MM.1S (cell line): ENCODE measurements at regions not wholly inside any gene's neighbourhood (a gene's known extent, or its start where the extent isn't known, plus 50 kb on each side); places are given as distances from the start of the nearest gene placed in this dataset.

ENCODE experiments used
- DNase-seq: peaks from one replicate; pipeline ENCODE4 v3.0.0-alpha.2; 2015
- H2AFZ ChIP-seq: fragments of 300-600 bp; sonication (generic); 2 replicates; pipeline ENCODE4 v1.6.0; 2016; ENCODE audit warnings: antibody characterized with exemption, low read length
- H3F3A ChIP-seq: fragments of 300-600 bp; sonication (generic); 2 replicates; pipeline ENCODE4 v1.6.1; 2016; ENCODE audit warnings: mild to moderate bottlenecking, antibody characterized with exemption, low read length, moderate library complexity, mixed read lengths; ENCODE audit not compliant: insufficient read depth
- H3K27ac ChIP-seq: fragments of 300-600 bp; sonication (generic); 2 replicates; pipeline ENCODE4 v1.5.1; 2016; ENCODE audit warnings: mild to moderate bottlenecking, low read length
- H3K27me3 ChIP-seq: fragments of 300-600 bp; sonication (generic); replicated peaks from 2 replicates; pipeline ENCODE4 v1.6.0; 2016; ENCODE audit warnings: low read length; ENCODE audit not compliant: insufficient read depth
- H3K36me3 ChIP-seq: fragments of 300-600 bp; sonication (generic); replicated peaks from 2 replicates; pipeline ENCODE4 v1.6.1; 2016; ENCODE audit warnings: mild to moderate bottlenecking, low read length, mixed read lengths; ENCODE audit not compliant: insufficient read depth
- H3K4me1 ChIP-seq: fragments of 300-600 bp; sonication (generic); 2 replicates; pipeline ENCODE4 v1.6.1; 2016; ENCODE audit warnings: low read length, mixed read lengths
- H3K4me2 ChIP-seq: fragments of 300-600 bp; sonication (generic); 2 replicates; pipeline ENCODE4 v1.6.0; 2016; ENCODE audit warnings: low read depth, low read length
- H3K4me3 ChIP-seq: fragments of 300-600 bp; sonication (generic); 2 replicates; pipeline ENCODE4 v1.5.1; 2016; ENCODE audit warnings: low read length, mixed read lengths
- H3K79me2 ChIP-seq: fragments of 300-600 bp; sonication (generic); 2 replicates; pipeline ENCODE4 v1.6.1; 2016; ENCODE audit warnings: mixed run types, low read length, mixed read lengths
- H3K9ac ChIP-seq: fragments of 300-600 bp; sonication (generic); 2 replicates; pipeline ENCODE4 v1.6.1; 2016; ENCODE audit warnings: low read length, mixed read lengths
- H3K9me2 ChIP-seq: fragments of 300-600 bp; sonication (generic); replicated peaks from 2 replicates; pipeline ENCODE4 v1.6.1; 2016; ENCODE audit warnings: mild to moderate bottlenecking, low read length, mixed read lengths; ENCODE audit not compliant: insufficient read depth
- H3K9me3 ChIP-seq: fragments of 300-600 bp; sonication (generic); replicated peaks from 2 replicates; pipeline ENCODE4 v1.6.1; 2016; ENCODE audit warnings: mild to moderate bottlenecking, low read length, mixed read lengths; ENCODE audit not compliant: insufficient read depth
- H4K20me1 ChIP-seq: fragments of 300-600 bp; sonication (generic); 2 replicates; pipeline ENCODE4 v1.6.1; 2016; ENCODE audit warnings: mild to moderate bottlenecking, low read length, moderate library complexity, mixed read lengths; ENCODE audit not compliant: insufficient read depth
- CTCF ChIP-seq: fragments of 300-600 bp; sonication (generic); IDR thresholded peaks from 2 replicates; pipeline ENCODE4 v1.5.1; 2016; ENCODE audit warnings: antibody characterized with exemption, low read length, mixed read lengths
- EZH2 ChIP-seq: fragments of 300-600 bp; sonication (generic); optimal IDR thresholded peaks from 2 replicates; pipeline ENCODE3; 2017; ENCODE audit warnings: low read depth, mild to moderate bottlenecking, antibody characterized with exemption, low read length, mixed read lengths
- EZH2phosphoT487 ChIP-seq: fragments of 300-600 bp; sonication (generic); IDR thresholded peaks from 2 replicates; pipeline ENCODE4 v1.6.1; 2018; ENCODE audit warnings: antibody characterized with exemption, low read length

- no peak overlapping the region for H3K4me3 ChIP-seq
- no peak for DNase-seq
- H3K9me3 ChIP-seq, result no peaks in the 10 kb centered on the region
- H3K27ac ChIP-seq, result no peak overlapping the region
- no peak overlapping the region for H2AFZ ChIP-seq
- H3K27me3 ChIP-seq, result no peaks in the 10 kb centered on the region
- H3K4me2 ChIP-seq, result no peak overlapping the region
- H3K4me1 ChIP-seq, result no peaks in the 10 kb centered on the region
- H3K9me2 ChIP-seq, result no peaks in the 10 kb centered on the region
- no peaks in the 10 kb centered on the region for H3K79me2 ChIP-seq
- H3K9ac ChIP-seq, result no peak overlapping the region
- H3F3A ChIP-seq, result no peaks in the 10 kb centered on the region
- no peaks in the 10 kb centered on the region for H3K36me3 ChIP-seq
- TF ChIP-seq EZH2, result no peak
- no peak for TF ChIP-seq CTCF
- TF ChIP-seq EZH2phosphoT487, result no peak
- H4K20me1 ChIP-seq, result no peaks in the 10 kb centered on the region
These were observed 145.2 kb downstream of the HERPUD2 start for GRCh38 chr7:35549781-35550180.

- Histone ChIP-seq H3K4me3 (no peak overlapping the region), H3K9ac (no peak overlapping the region), H4K20me1 (no peaks in the 10 kb centered on the region), H3K27me3 (no peaks in the 10 kb centered on the region), H3K9me3 (no peaks in the 10 kb centered on the region), H3K9me2 (no peaks in the 10 kb centered on the region), H3K79me2 (no peaks in the 10 kb centered on the region), H3K27ac (no peak overlapping the region), H3K4me2 (no peak overlapping the region), H3K36me3 (no peaks in the 10 kb centered on the region), H2AFZ (no peak overlapping the region), H3F3A (no peaks in the 10 kb centered on the region), H3K4me1 (no peaks in the 10 kb centered on the region)
- TF ChIP-seq EZH2 (no peak), CTCF (no peak), EZH2phosphoT487 (no peak)
- DNase-seq, result no peak
These were observed 146.6 kb downstream of the HERPUD2 start for GRCh38 chr7:35548291-35548690.

GRCh38 chr7:35546691-35547429 lies 148.1 kb downstream of the HERPUD2 start:
- TF ChIP-seq EZH2phosphoT487 (no peak), EZH2 (no peak), CTCF (no peak)
- Histone ChIP-seq H4K20me1 (no peaks in the 10 kb centered on the region), H3K4me1 (no peaks in the 10 kb centered on the region), H3K4me2 (no peak overlapping the region), H3K9me2 (no peaks in the 10 kb centered on the region), H3K36me3 (no peaks in the 10 kb centered on the region), H2AFZ (no peak overlapping the region), H3K27ac (no peak overlapping the region), H3K79me2 (no peaks in the 10 kb centered on the region), H3K9me3 (no peaks in the 10 kb centered on the region), H3K27me3 (no peaks in the 10 kb centered on the region), H3F3A (no peaks in the 10 kb centered on the region), H3K4me3 (no peak overlapping the region), H3K9ac (no peak overlapping the region)
- no peak for DNase-seq
